HEK293T (cell line): ENCODE measurements at regions not wholly inside any gene's neighbourhood (a gene's known extent, or its start where the extent isn't known, plus 50 kb on each side); places are given as distances from the start of the nearest gene placed in this dataset.

Experiments used
- CTCF ChIA-PET: fragments of 350-600 bp; formaldehyde crosslinking; extraction: SDS; loops from one replicate; lab custom pipeline; 2021; ENCODE audit warnings: antibody characterized with exemption, inconsistent platforms; lab: Yijun Ruan, JAX
- POLR2A ChIA-PET: fragments of 350-600 bp; formaldehyde crosslinking; extraction: SDS; loops from one replicate; lab custom pipeline; 2020; ENCODE audit warnings: antibody characterized with exemption, inconsistent platforms; lab: Yijun Ruan, JAX
- DNase-seq: peaks from one replicate; pipeline ENCODE4 v3.0.0; 2012; ENCODE audit warnings: mixed read lengths; ENCODE audit errors: extremely low spot score
- ARNT ChIP-seq: fragments of 450-650 bp; IDR thresholded peaks from 2 replicates; pipeline ENCODE4 v1.6.1; 2017; ENCODE audit warnings: mild to moderate bottlenecking
- BHLHE40 ChIP-seq: fragments of 450-650 bp; IDR thresholded peaks from 2 replicates; pipeline ENCODE4 v1.6.1; 2016; ENCODE audit warnings: mild to moderate bottlenecking, moderate library complexity, borderline replicate concordance
- CTBP1 ChIP-seq: fragments of 450-650 bp; IDR thresholded peaks from 2 replicates; pipeline ENCODE4 v1.6.1; 2016; ENCODE audit warnings: borderline replicate concordance
- ELF4 ChIP-seq: fragments of 450-650 bp; IDR thresholded peaks from 2 replicates; pipeline ENCODE4 v1.6.1; 2017; ENCODE audit warnings: antibody characterized with exemption
- FOXA1 ChIP-seq: fragments of 450-650 bp; IDR thresholded peaks from 2 replicates; pipeline ENCODE4 v1.6.1; 2016; ENCODE audit warnings: mild to moderate bottlenecking
- FOXK2 ChIP-seq: fragments of 450-650 bp; IDR thresholded peaks from 2 replicates; pipeline ENCODE4 v1.6.1; 2016; ENCODE audit warnings: mild to moderate bottlenecking
- FOXM1 ChIP-seq: fragments of 450-650 bp; IDR thresholded peaks from 2 replicates; pipeline ENCODE4 v1.6.1; 2017; ENCODE audit warnings: mild to moderate bottlenecking, borderline replicate concordance
- HDGF ChIP-seq: fragments of 450-650 bp; IDR thresholded peaks from 2 replicates; pipeline ENCODE4 v1.6.1; 2017; ENCODE audit warnings: antibody characterized with exemption, borderline replicate concordance
- L3MBTL2 ChIP-seq: fragments of 450-650 bp; conservative IDR thresholded peaks from 2 replicates; pipeline ENCODE4 v1.6.1; 2016; ENCODE audit warnings: mild to moderate bottlenecking
- LEF1 ChIP-seq: fragments of 450-650 bp; IDR thresholded peaks from 2 replicates; pipeline ENCODE4 v1.6.1; 2017; ENCODE audit warnings: mild to moderate bottlenecking, borderline replicate concordance
- NFRKB ChIP-seq: fragments of 450-650 bp; IDR thresholded peaks from 2 replicates; pipeline ENCODE4 v1.6.1; 2016; ENCODE audit warnings: mild to moderate bottlenecking, moderate library complexity
- SP1 ChIP-seq: fragments of 450-650 bp; IDR thresholded peaks from 2 replicates; pipeline ENCODE4 v1.6.1; 2017
- SUZ12 ChIP-seq: fragments of 450-650 bp; IDR thresholded peaks from 2 replicates; pipeline ENCODE4 v1.6.1; 2016; ENCODE audit warnings: mild to moderate bottlenecking
- TARDBP ChIP-seq: fragments of 450-650 bp; IDR thresholded peaks from 2 replicates; pipeline ENCODE4 v1.6.1; 2016
- ZNF384 ChIP-seq: fragments of 450-650 bp; IDR thresholded peaks from 2 replicates; pipeline ENCODE4 v1.6.1; 2016
- TF ChIP-seq, protein P1 (sequence below): fragments of 450-650 bp; IDR thresholded peaks from 2 replicates; pipeline ENCODE4 v1.6.1; 2016

- DNase-seq, result no peak
- ChIA-PET CTCF (no interaction called here), POLR2A (no interaction called here)
- no peak for TF ChIP-seq NFRKB
These were observed 151.7 kb upstream of the RTL1 start for GRCh38 chr14:101055106-101055662.

DNA sequence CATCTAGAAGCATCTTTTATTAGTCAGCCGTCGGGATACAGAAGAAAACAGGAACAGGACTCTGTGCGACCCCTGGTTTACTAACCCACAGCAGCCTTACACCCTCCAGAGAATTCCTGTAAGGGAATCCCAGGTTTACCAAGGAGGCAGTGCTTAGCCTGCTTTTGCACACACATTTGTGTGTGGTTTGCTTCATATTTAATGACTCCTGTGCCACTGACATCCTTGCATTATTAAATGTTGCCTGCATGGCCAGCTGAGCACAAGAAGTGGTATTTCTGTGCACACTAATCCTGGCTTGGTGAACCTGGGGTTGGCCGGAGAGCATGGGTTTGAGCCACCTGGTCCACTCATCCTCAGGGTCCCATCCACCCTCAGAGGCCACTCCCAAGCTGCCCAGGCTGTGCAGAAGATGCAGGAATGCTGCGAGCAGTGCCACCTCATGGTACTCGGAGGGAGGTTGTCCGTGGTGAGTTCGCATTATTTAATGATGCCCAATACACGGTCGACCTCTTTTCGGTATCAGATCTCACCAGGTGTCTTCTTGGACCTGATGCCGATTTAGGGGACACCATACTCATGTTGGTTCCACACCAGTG lies 152.4 kb upstream of the RTL1 start:
- POLR2A ChIA-PET, result no interaction called here
- no peak for TF ChIP-seq NFRKB
- TF ChIP-seq, protein P1, sequence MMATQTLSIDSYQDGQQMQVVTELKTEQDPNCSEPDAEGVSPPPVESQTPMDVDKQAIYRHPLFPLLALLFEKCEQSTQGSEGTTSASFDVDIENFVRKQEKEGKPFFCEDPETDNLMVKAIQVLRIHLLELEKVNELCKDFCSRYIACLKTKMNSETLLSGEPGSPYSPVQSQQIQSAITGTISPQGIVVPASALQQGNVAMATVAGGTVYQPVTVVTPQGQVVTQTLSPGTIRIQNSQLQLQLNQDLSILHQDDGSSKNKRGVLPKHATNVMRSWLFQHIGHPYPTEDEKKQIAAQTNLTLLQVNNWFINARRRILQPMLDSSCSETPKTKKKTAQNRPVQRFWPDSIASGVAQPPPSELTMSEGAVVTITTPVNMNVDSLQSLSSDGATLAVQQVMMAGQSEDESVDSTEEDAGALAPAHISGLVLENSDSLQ, result no peak
- TF ChIP-seq TARDBP, result no peak
- TF ChIP-seq FOXM1, result no peak
- TF ChIP-seq L3MBTL2, result no peak
- no peak for TF ChIP-seq SP1
- no peak for TF ChIP-seq ELF4
- TF ChIP-seq FOXA1, result no peak
- no peak for TF ChIP-seq SUZ12
- no peak for TF ChIP-seq FOXK2
- TF ChIP-seq ZNF384, result no peak
- no peak for TF ChIP-seq LEF1
- TF ChIP-seq HDGF, result no peak
- no peak for TF ChIP-seq CTBP1
- no peak for TF ChIP-seq BHLHE40
- TF ChIP-seq ARNT, result no peak
- CTCF ChIA-PET, result no interaction called here
- no peak for DNase-seq

GRCh38 chr14:101056446-101056845 lies 152.9 kb upstream of the RTL1 start:
- TF ChIP-seq FOXA1, result no peak
- no peak for TF ChIP-seq NFRKB
- TF ChIP-seq, protein P1, result no peak
- no peak for TF ChIP-seq SUZ12
- TF ChIP-seq HDGF, result no peak
- TF ChIP-seq BHLHE40, result no peak
- TF ChIP-seq SP1, result no peak
- no peak for TF ChIP-seq L3MBTL2
- no peak for TF ChIP-seq ARNT
- POLR2A ChIA-PET, result no interaction called here
- no peak for DNase-seq
- CTCF ChIA-PET, result no interaction called here

- TF ChIP-seq ELF4 (no peak), FOXK2 (no peak), ZNF384 (no peak)
- ChIA-PET CTCF (no interaction called here), POLR2A (no interaction called here)
- DNase-seq, result no peak
These were observed 153.9 kb upstream of the RTL1 start for GRCh38 chr14:101057394-101057793.

- CTCF ChIA-PET, result interaction anchor here (0.6 kb wide), 1 partner anchor 147 kb away, joined by 4 read pairs; no protein-coding TSS in a partner anchor
- POLR2A ChIA-PET, result no interaction called here
- TF ChIP-seq NFRKB (no peak), CTBP1 (no peak), SUZ12 (no peak), TARDBP (no peak), L3MBTL2 (no peak), FOXA1 (no peak), HDGF (no peak), FOXM1 (no peak)
- no peak for DNase-seq
These were observed 155.0 kb upstream of the RTL1 start for GRCh38 chr14:101058571-101058970.

DNA sequence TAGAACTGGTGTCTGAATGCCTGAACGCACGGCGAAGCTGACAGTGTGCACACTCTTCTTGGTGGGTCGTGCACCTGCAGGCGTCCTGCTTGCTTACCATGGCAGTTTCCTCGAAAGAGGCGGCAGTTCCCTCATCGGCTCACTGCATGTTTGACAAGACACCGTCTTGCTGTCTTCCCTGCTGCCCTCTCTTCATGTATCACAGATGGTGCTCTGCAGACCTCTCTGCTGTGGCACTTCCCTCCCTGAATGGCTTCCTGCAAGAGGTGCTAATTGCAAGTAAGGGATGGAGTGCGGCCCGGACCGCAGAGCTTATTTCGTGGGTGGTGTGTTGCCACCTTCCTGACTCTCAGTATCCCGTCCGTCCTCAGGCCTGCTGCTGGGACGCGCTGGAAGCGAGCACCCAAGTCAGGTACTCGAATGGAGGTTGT lies 156.7 kb upstream of the RTL1 start:
- POLR2A ChIA-PET, result no interaction called here
- CTCF ChIA-PET, result no interaction called here
- TF ChIP-seq FOXM1, result no peak
- no peak for TF ChIP-seq BHLHE40
- TF ChIP-seq L3MBTL2, result no peak
- no peak for TF ChIP-seq SP1
- TF ChIP-seq LEF1, result no peak
- no peak for TF ChIP-seq FOXK2
- TF ChIP-seq ZNF384, result no peak
- no peak for TF ChIP-seq NFRKB
- no peak for TF ChIP-seq HDGF
- TF ChIP-seq, protein P1, result no peak
- no peak for DNase-seq
